Forelimb muscle (tissue), 1 donor: ENCODE measurements at regions not wholly inside any gene's neighbourhood (a gene's known extent, or its start where the extent isn't known, plus 50 kb on each side); places are given as distances from the start of the nearest gene placed in this dataset.

Experiments used
- DNase-seq: peaks from one replicate; pipeline ENCODE4 v3.0.0-alpha.2; 2013; ENCODE audit warnings: low read depth

GRCh38 chr4:186889876-186890643, 166.4 kb upstream of the FAT1 start:
- DNase-seq, result no peak

- no peak for DNase-seq
Observed at GRCh38 chr4:186891859-186892486, 168.3 kb upstream of the FAT1 start.

GRCh38 chr4:186898367-186898766, 174.7 kb upstream of the FAT1 start:
- no peak for DNase-seq

GRCh38 chr4:186900232-186900900, 176.7 kb upstream of the FAT1 start:
- no peak for DNase-seq

GRCh38 chr4:186900984-186901383, 177.3 kb upstream of the FAT1 start:
- DNase-seq, result no peak

- no peak for DNase-seq
Observed at GRCh38 chr4:186901850-186902249, 178.2 kb upstream of the FAT1 start.

GRCh38 chr4:186902361-186902760, 178.7 kb upstream of the FAT1 start:
- DNase-seq, result no peak

- DNase-seq, result no peak
Observed at GRCh38 chr4:186904101-186904500, 180.4 kb upstream of the FAT1 start.

GRCh38 chr4:186906722-186907121, 183.1 kb upstream of the FAT1 start:
- DNase-seq, result no peak

- no peak for DNase-seq
Observed at GRCh38 chr4:186910385-186910784, 186.7 kb upstream of the FAT1 start.

- DNase-seq, result no peak
Observed at GRCh38 chr4:186912606-186913005, 188.9 kb upstream of the FAT1 start.

- no peak for DNase-seq
Observed at GRCh38 chr4:186915816-186916215, 192.2 kb upstream of the FAT1 start.

GRCh38 chr4:186917136-186917535, 193.5 kb upstream of the FAT1 start:
- no peak for DNase-seq

GRCh38 chr4:186918466-186918865, 194.8 kb upstream of the FAT1 start:
- no peak for DNase-seq

GRCh38 chr4:186919340-186919739, 195.7 kb upstream of the FAT1 start:
- no peak for DNase-seq

- DNase-seq, result no peak
Observed at GRCh38 chr4:186920483-186920882, 196.8 kb upstream of the FAT1 start.

GRCh38 chr4:186920992-186921391, 197.3 kb upstream of the FAT1 start:
- no peak for DNase-seq

- DNase-seq, result no peak
Observed at GRCh38 chr4:186924723-186925122, 201.1 kb upstream of the FAT1 start.

- DNase-seq, result no peak
Observed at GRCh38 chr4:186927624-186928023, 204.0 kb upstream of the FAT1 start.

- DNase-seq, result no peak
Observed at GRCh38 chr4:186930024-186930423, 206.4 kb upstream of the FAT1 start.

- DNase-seq, result no peak
Observed at GRCh38 chr4:186931519-186931918, 207.9 kb upstream of the FAT1 start.

GRCh38 chr4:186932196-186932595, 208.5 kb upstream of the FAT1 start:
- no peak for DNase-seq

- no peak for DNase-seq
Observed at GRCh38 chr4:186932631-186933187, 209.1 kb upstream of the FAT1 start.
